ENCODE measurements at regions not wholly inside any gene's neighbourhood (a gene's known extent, or its start where the extent isn't known, plus 50 kb on each side); places are given as distances from the start of the nearest gene placed in this dataset.

DNA sequence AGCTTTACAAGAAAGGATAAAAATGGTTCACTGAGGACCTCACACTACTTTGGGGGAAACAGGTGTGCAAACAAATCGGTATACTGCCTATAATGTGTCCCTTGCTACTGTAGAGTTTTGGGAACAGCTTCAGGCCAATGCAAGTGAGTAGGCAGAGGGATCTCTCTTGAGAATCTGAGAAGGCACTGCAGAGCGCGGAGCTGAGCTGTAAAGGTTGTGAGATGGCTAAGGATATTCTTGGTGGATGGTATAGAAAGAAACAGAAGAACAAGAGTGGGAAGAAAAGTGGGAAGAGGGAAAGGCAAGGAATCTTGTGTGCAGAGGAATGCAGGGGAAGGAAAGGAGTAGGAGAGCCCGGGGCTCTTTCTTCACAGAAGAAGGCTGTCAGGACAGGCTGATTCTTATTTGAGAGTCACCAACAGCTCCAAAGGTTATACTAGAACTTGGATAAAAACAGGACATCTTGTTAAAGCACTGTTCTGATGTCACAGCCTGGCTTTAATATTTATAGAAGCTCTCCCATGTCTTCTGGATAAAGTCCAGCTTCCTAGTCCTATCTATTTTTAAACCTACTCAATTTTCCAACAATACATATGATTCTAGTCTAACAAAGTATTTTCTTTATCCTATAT is 985.6 kb upstream of the HS3ST1 start:
- TF ChIP-seq, protein P1, sequence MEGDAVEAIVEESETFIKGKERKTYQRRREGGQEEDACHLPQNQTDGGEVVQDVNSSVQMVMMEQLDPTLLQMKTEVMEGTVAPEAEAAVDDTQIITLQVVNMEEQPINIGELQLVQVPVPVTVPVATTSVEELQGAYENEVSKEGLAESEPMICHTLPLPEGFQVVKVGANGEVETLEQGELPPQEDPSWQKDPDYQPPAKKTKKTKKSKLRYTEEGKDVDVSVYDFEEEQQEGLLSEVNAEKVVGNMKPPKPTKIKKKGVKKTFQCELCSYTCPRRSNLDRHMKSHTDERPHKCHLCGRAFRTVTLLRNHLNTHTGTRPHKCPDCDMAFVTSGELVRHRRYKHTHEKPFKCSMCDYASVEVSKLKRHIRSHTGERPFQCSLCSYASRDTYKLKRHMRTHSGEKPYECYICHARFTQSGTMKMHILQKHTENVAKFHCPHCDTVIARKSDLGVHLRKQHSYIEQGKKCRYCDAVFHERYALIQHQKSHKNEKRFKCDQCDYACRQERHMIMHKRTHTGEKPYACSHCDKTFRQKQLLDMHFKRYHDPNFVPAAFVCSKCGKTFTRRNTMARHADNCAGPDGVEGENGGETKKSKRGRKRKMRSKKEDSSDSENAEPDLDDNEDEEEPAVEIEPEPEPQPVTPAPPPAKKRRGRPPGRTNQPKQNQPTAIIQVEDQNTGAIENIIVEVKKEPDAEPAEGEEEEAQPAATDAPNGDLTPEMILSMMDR (IDR thresholded peaks at IDR 0.05; ENCODE audit: low read depth, low read length): no peak
- no peak overlapping the region for H3K4me3 ChIP-seq (ENCODE audit: low read depth, low read length)

DNA sequence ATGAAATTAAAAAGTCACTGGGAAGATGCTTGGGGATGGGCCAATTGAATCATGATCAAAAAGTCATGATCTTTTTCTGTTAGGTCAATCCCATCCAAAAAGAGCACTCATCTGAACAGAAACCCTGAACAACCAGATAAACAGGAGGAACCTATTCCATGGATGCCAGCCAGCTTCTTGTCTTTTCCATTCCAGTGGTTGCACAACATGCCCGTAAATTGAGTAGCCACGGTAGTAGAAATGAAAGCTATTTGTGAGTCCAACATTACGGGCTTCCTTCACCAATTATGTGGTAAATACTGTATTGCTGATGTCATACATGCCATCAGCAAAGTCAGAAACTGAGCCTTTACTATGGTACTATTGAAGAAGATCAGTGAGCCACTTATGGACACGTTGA is 982.4 kb upstream of the HS3ST1 start:
- TF ChIP-seq, protein P1 (IDR thresholded peaks at IDR 0.05; ENCODE audit: low read depth, low read length): no peak
- H3K4me3 ChIP-seq (ENCODE audit: low read depth, low read length): no peak overlapping the region

DNA sequence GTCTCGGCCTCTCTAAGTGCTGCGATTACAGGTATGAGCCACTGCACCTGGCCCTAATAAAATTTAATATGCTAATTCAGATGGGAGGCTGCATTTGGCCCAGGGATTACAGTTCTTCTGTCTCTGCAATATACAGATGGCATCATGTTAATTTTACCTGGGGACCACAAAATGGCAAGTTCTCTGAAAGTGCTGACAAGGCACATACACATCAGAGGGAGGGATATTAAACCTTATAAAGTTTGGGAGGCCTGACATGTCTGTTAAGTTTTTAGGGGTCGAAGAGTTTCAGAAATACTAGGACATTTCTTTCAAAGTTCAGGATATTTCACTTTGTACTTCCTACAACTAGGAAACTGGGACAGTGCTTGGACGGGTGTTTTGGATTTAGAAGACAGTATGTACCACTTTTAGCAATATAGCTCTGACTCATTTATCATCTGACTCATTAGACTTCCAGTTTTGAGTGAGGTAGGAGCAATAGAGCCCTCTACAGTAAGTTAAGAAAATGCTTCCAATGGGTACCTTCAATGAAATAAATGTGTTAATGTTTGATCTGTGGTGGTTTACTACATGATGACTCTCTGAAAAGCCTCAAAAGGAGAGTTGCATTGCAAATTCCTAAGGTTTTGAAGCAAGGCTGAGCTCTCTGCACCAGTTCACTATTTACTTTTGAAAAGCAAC is 981.0 kb upstream of the HS3ST1 start:
- TF ChIP-seq, protein P1 (IDR thresholded peaks at IDR 0.05; ENCODE audit: low read depth, low read length): no peak
- H3K4me3 ChIP-seq (ENCODE audit: low read depth, low read length): no peak overlapping the region

DNA sequence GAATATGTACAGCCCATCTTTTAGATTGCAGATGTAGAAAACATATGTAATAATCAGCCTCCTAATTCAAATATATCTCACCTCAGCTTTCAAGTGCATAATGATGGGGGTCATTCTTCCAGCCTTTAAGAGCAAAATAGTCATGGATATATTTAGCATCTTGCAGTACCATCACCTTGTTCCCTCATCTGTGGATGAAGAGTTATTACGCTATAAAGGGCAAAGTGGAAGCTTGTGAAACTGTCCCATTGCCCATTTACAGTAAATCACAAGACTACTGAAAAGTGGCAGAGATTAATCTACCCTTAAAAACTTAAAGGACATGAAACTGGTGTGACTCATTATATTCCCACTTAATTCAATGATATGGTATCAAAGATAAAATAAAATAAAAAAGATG is 979.7 kb upstream of the HS3ST1 start:
- no peak overlapping the region for H3K4me3 ChIP-seq (ENCODE audit: low read depth, low read length)
- TF ChIP-seq, protein P1 (IDR thresholded peaks at IDR 0.05; ENCODE audit: low read depth, low read length): no peak

DNA sequence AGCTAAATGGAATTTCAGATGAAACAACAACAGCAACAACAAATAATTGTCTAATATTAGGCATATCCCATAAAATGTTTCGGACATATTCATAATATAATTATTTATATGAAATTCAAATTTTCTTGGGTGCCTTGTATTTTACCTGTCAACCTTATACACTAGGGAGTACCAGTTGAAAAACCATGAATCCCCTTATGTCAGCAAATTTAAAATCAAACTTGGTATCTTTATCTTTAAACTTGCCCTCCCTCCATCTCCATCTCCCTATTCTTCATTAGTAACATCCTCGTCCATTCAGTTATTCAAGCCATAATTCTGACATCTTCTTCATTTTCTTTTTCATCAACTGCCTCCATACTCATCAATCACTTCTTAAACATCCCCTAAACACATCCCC is 974.5 kb upstream of the HS3ST1 start:
- no peak overlapping the region for H3K4me3 ChIP-seq (ENCODE audit: low read depth, low read length)
- TF ChIP-seq, protein P1 (IDR thresholded peaks at IDR 0.05; ENCODE audit: low read depth, low read length): no peak

DNA sequence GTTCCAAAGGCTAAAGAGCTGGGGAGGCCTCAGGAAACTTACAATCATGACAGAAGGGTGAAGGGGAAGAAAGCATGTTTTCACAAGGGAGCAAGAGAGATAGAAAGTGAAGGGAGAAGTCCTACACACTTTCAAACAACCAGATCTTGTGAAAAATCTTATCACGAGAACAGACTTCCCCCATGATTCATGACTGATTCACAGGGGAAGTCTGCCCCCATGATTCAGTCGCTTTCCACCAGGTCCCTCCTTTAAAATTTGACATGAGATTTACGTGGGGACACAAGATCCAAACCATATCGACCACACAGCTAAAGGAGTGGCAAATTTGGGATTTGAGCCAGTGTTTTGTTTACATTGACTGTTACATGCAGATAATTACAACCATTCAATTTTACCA is 971.1 kb upstream of the HS3ST1 start:
- H3K4me3 ChIP-seq (ENCODE audit: low read depth, low read length): no peak overlapping the region
- TF ChIP-seq, protein P1 (IDR thresholded peaks at IDR 0.05; ENCODE audit: low read depth, low read length): no peak

DNA sequence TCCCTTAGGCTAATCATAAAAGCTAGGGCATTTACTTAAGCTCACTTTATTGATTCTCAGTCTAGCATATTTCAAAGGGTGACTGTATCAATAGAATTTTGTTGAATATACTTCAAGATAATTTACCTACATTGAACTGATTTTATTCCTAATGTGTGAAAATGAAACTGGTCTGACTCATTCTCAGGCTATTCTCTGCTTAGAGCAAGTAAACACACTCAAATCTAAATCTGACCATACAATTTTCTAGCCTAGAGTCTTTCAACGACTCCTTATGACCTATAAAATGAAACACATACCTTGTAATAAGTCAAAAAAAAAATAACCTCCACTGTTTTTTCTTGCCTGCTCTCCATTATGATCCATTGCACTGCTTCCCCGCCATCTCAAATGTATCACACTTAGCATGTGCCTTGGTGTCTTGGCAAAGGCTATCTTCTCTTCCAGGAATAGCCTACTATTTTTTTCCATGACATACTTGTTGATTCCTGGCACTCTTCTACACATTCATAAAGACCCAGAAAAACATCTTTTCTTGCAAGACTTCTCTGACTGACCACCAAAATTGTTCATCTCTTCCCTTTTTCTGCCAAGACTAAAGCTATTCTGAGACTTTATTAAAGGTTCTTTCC is 965.1 kb upstream of the HS3ST1 start:
- no peak overlapping the region for H3K4me3 ChIP-seq (ENCODE audit: low read depth, low read length)
- TF ChIP-seq, protein P1 (IDR thresholded peaks at IDR 0.05; ENCODE audit: low read depth, low read length): no peak
